A673 (cell line): ENCODE measurements at regions not wholly inside any gene's neighbourhood (a gene's known extent, or its start where the extent isn't known, plus 50 kb on each side); places are given as distances from the start of the nearest gene placed in this dataset.

Experiments
- BruUV-seq: library from RNA; stranded (reverse); fragments of 400-500 nt; replicated peaks from 2 replicates; lab custom pipeline; 2021; lab: Mats Ljungman, UMichigan
- CTCF ChIA-PET: fragments of 300-600 bp; sonication (Branson Sonifier 250); formaldehyde crosslinking; loops from one replicate; lab custom pipeline; 2022; ENCODE audit warnings: antibody characterized with exemption; lab: Charles Lee
- POLR2A ChIA-PET: fragments of 300-600 bp; sonication (Branson Sonifier 250); formaldehyde crosslinking; loops from one replicate; lab custom pipeline; 2022; ENCODE audit warnings: antibody characterized with exemption; ENCODE audit not compliant: low non-redundant PET; lab: Charles Lee
- DNase-seq: peaks from one replicate; pipeline ENCODE4 v3.0.0-alpha.2; 2015; ENCODE audit warnings: low spot score
- H3K27ac ChIP-seq: fragments of 200-600 bp; sonication (generic); 2 replicates; pipeline ENCODE4 v1.5.1; 2016; ENCODE audit warnings: mixed run types, low read depth, mild to moderate bottlenecking, mixed read lengths, antibody characterized with exemption, low read length; ENCODE audit not compliant: poor library complexity, severe bottlenecking
- H3K27me3 ChIP-seq: fragments of 200-600 bp; sonication (generic); replicated peaks from 2 replicates; pipeline ENCODE4 v1.6.1; 2017; ENCODE audit warnings: mixed run types, low read depth, mild to moderate bottlenecking, mixed read lengths, antibody characterized with exemption, low read length; ENCODE audit not compliant: insufficient read depth, poor library complexity
- H3K36me3 ChIP-seq: fragments of 200-600 bp; sonication (generic); 2 replicates; pipeline ENCODE4 v1.6.1; 2016; ENCODE audit warnings: mixed run types, mild to moderate bottlenecking, mixed read lengths, antibody characterized with exemption, low read length; ENCODE audit not compliant: insufficient read depth, poor library complexity, severe bottlenecking
- H3K4me1 ChIP-seq: fragments of 200-600 bp; sonication (generic); 2 replicates; pipeline ENCODE4 v1.6.1; 2017; ENCODE audit warnings: mixed run types, mild to moderate bottlenecking, mixed read lengths, antibody characterized with exemption, low read length; ENCODE audit not compliant: insufficient read depth, poor library complexity, severe bottlenecking
- H3K4me3 ChIP-seq: fragments of 200-600 bp; sonication (generic); 2 replicates; pipeline ENCODE4 v1.5.1; 2016; ENCODE audit warnings: low read depth, mixed run types, mild to moderate bottlenecking, mixed read lengths, low read length; ENCODE audit not compliant: poor library complexity, severe bottlenecking
- H3K9me3 ChIP-seq: fragments of 200-600 bp; sonication (generic); 2 replicates; pipeline ENCODE4 v1.6.1; 2016; ENCODE audit warnings: mixed run types, low read depth, mild to moderate bottlenecking, mixed read lengths, antibody characterized with exemption, low read length; ENCODE audit not compliant: poor library complexity, severe bottlenecking
- CTCF ChIP-seq: fragments of 300-800, 200-600 bp; sonication (generic); conservative IDR thresholded peaks from 2 replicates; pipeline ENCODE4 v1.5.1; 2017; ENCODE audit warnings: low read depth, mild to moderate bottlenecking, antibody characterized with exemption, low read length, moderate library complexity, mixed read lengths
- EZH2 ChIP-seq: fragments of 200-600 bp; sonication (generic); IDR thresholded peaks from 2 replicates; pipeline ENCODE4 v1.6.1; 2017; ENCODE audit warnings: borderline replicate concordance, low read depth, mild to moderate bottlenecking, mixed read lengths, antibody characterized with exemption, low read length; ENCODE audit not compliant: poor library complexity, severe bottlenecking
- intact Hi-C: fragments of 100-400 bp; cut with micrococcal nuclease; formaldehyde crosslinking; loops from one replicate; pipeline ENCODE4 v1.10.0; 2022; ENCODE audit not compliant: unreplicated experiment

GRCh38 chr17:14717859-14718258 lies 417.0 kb downstream of the HS3ST3B1 start:
- Histone ChIP-seq H3K36me3 (no peaks in the 10 kb centered on the region), H3K27me3 (no peaks in the 10 kb centered on the region), H3K27ac (no peak overlapping the region), H3K4me3 (no peak overlapping the region), H3K9me3 (peaks cover 30% of the 10 kb centered on the region), H3K4me1 (no peaks in the 10 kb centered on the region)
- intact Hi-C loops, result no loop called here
- no peak for DNase-seq
- no peak for TF ChIP-seq CTCF
- POLR2A ChIA-PET, result no interaction called here
- CTCF ChIA-PET, result no interaction called here
- BruUV-seq, result no TSS peak

GRCh38 chr17:14715561-14715960 lies 414.7 kb downstream of the HS3ST3B1 start:
- Histone ChIP-seq H3K36me3 (no peaks in the 10 kb centered on the region), H3K4me1 (no peaks in the 10 kb centered on the region), H3K4me3 (no peak overlapping the region), H3K27ac (no peak overlapping the region), H3K9me3 (peaks cover 38% of the 10 kb centered on the region), H3K27me3 (no peaks in the 10 kb centered on the region)
- TF ChIP-seq CTCF (no peak), EZH2 (no peak)
- no TSS peak for BruUV-seq
- ChIA-PET CTCF (no interaction called here), POLR2A (no interaction called here)
- no peak for DNase-seq
- intact Hi-C loops, result no loop called here

GRCh38 chr17:14712611-14713021 lies 411.7 kb downstream of the HS3ST3B1 start:
- intact Hi-C loops, result no loop called here
- peaks cover 28% of the 10 kb centered on the region for H3K9me3 ChIP-seq
- H3K27me3 ChIP-seq, result no peaks in the 10 kb centered on the region
- POLR2A ChIA-PET, result no interaction called here
- TF ChIP-seq EZH2 (no peak), CTCF (no peak)
- H3K27ac ChIP-seq, result no peak overlapping the region
- CTCF ChIA-PET, result no interaction called here
- no peaks in the 10 kb centered on the region for H3K36me3 ChIP-seq
- DNase-seq, result no peak
- H3K4me3 ChIP-seq, result no peak overlapping the region
- no TSS peak for BruUV-seq
- no peaks in the 10 kb centered on the region for H3K4me1 ChIP-seq
